DND-41 (cell line): ENCODE measurements at regions not wholly inside any gene's neighbourhood (a gene's known extent, or its start where the extent isn't known, plus 50 kb on each side); places are given as distances from the start of the nearest gene placed in this dataset.

ENCODE experiments used
- CTCF ChIP-seq: IDR thresholded peaks from 2 replicates; pipeline ENCODE4 v1.5.1; 2012; ENCODE audit warnings: borderline replicate concordance, low read length, moderate library complexity, mild to moderate bottlenecking; ENCODE audit not compliant: poor library complexity, severe bottlenecking; ENCODE audit errors: extremely low read depth
- EZH2 ChIP-seq: IDR thresholded peaks from 3 replicates; pipeline ENCODE4 v1.6.1; 2012; ENCODE audit warnings: borderline replicate concordance, low read depth, mild to moderate bottlenecking, moderate library complexity, low read length, inconsistent platforms; ENCODE audit not compliant: severe bottlenecking

DNA sequence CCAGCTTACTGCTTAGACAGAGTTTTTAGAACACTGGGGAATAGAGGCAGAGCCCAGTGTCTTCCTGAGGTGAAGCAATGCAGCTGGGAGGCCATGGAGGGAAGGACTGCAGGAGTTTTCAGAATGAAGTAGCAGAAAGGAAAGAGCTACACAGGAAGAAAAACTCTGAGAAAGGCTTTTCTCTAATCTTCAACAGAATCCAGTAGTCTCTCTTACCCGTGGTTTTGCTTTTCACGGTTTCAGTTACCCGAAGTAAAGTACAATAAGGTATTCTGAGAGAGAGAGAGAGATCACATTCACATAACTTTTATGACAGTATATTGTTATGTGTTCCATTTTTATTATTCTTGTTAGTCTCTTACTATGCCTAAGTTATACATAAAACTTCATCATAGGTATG, 761.6 kb downstream of the BCL11B start:
- TF ChIP-seq CTCF (no peak), EZH2 (no peak)
